Esophagus muscularis mucosa (tissue), 4 donors: ENCODE measurements at regions not wholly inside any gene's neighbourhood (a gene's known extent, or its start where the extent isn't known, plus 50 kb on each side); places are given as distances from the start of the nearest gene placed in this dataset.

Source experiments
- DNase-seq: peaks from one replicate; pipeline ENCODE4 v3.0.0-alpha.2; 2017; ENCODE audit errors: extremely low spot score
- H3K27ac ChIP-seq, 4 donors: fragments of 200-600 bp; sonication (generic); replicated peaks in 1 of 4; 1 replicate in 3 of 4; 2 replicates in 1 of 4; pipeline ENCODE4 v1.5.1; 2016 to 2019; ENCODE audit warnings: mild to moderate bottlenecking in 1 of 4
- H3K27me3 ChIP-seq, 4 donors: fragments of 200-600 bp; sonication (generic); one replicate each; pipeline versions ENCODE4 v1.5.1 to v1.6.0; 2016 to 2019
- H3K36me3 ChIP-seq, 4 donors: fragments of 200-600 bp; sonication (generic); one replicate each; pipeline ENCODE4 v1.5.1; 2016 to 2019
- H3K4me1 ChIP-seq, 4 donors: fragments of 200-600 bp; sonication (generic); one replicate each; pipeline ENCODE4 v1.5.1; 2016 to 2019
- H3K4me3 ChIP-seq, 4 donors: fragments of 200-600 bp; sonication (generic); 1 replicate in 2 of 4; 2 replicates in 2 of 4; pipeline ENCODE4 v1.5.1; 2016 to 2019; ENCODE audit warnings: mild to moderate bottlenecking in 4 of 4, moderate library complexity in 1 of 4
- H3K9me3 ChIP-seq, 4 donors: fragments of 200-600 bp; sonication (generic); 1 replicate in 3 of 4; 2 replicates in 1 of 4; pipeline ENCODE4 v1.5.1; 2016 to 2019
- EP300 ChIP-seq: sonication (generic); formaldehyde crosslinking; IDR thresholded peaks from one replicate; pipeline ENCODE4 v1.6.1; 2017; ENCODE audit warnings: antibody characterized with exemption
- POLR2A ChIP-seq: fragments of 450-650 bp; IDR thresholded peaks from one replicate; pipeline ENCODE4 v1.6.1; 2017; ENCODE audit warnings: antibody characterized with exemption, moderate library complexity, mild to moderate bottlenecking, low read depth
- POLR2AphosphoS5 ChIP-seq, 2 donors: sonication (generic); formaldehyde crosslinking; IDR thresholded peaks; one replicate each; pipeline ENCODE4 v1.6.1; 2017; ENCODE audit warnings: antibody characterized with exemption in 2 of 2
- WGBS: methylation state at CpG from one replicate; pipeline ENCODE4 v1.1.5; 2018; 5-methylcytosine and 5-hydroxymethylcytosine counted together
- intact Hi-C: fragments of 100-400 bp; cut with DNase I; formaldehyde crosslinking; loops from one replicate; pipeline ENCODE4 v1.15.1; 2023
- TF ChIP-seq, protein P1 (sequence below), 3 experiments: fragments of 200-600 bp in 2 of 3; fragments of 450-650 bp in 1 of 3; sonication (generic) in 2 of 3; IDR thresholded peaks; one replicate each; pipeline ENCODE4 v1.5.1; 2017 to 2019; ENCODE audit warnings: antibody characterized with exemption in 3 of 3, mild to moderate bottlenecking in 2 of 3, moderate library complexity in 1 of 3

DNA sequence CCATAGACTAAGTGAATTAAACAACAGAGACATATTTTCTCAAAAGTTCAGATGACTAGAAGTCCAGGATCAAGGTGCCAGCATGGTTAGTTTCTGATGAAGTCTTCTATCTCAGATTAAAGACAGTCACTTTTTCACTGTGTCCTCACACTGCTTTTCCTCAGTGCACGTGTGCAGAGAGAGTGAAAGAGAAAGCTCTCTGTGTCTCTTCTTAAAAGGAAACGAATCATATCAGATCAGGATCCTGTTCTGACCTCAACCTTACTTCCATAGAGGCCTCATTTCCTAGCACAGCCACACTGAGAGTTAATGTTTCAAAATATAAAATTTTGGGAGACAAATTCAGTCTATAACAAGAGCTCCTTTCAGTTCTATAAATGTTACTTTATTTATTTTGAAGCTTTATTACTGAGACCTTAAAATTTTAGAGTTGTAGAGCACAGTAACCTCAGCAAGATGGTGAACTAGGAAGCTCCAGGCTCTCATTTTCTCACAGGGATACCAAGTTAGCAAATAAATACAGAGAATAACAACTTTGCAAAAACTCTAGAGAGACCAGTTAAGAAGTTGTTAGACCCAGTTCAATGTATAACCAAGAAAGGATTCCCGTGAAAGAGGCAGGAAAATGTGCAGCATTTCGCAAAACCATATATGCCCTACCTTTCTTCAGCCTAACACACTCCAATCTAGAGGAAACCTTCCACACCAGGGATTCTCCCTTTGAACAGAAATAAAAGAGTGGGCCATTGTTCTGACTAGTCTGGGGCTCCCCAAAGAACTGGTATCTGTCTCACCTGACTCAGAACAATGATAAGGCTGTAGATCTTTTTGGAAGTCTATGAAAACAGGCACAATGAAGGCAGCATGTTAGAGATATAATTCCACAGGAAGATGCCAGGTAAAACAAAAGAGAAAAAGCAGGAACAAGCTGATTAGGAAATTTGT, 372.2 kb downstream of the MRPL39 start:
- peaks cover 0 to 10% (median 2%) of the 10 kb centered on the region in 4 donors for H3K9me3 ChIP-seq
- TF ChIP-seq POLR2A (no peak), EP300 (no peak), POLR2AphosphoS5 (IDR thresholded peaks at IDR 0.05) (no peak)
- TF ChIP-seq, protein P1, sequence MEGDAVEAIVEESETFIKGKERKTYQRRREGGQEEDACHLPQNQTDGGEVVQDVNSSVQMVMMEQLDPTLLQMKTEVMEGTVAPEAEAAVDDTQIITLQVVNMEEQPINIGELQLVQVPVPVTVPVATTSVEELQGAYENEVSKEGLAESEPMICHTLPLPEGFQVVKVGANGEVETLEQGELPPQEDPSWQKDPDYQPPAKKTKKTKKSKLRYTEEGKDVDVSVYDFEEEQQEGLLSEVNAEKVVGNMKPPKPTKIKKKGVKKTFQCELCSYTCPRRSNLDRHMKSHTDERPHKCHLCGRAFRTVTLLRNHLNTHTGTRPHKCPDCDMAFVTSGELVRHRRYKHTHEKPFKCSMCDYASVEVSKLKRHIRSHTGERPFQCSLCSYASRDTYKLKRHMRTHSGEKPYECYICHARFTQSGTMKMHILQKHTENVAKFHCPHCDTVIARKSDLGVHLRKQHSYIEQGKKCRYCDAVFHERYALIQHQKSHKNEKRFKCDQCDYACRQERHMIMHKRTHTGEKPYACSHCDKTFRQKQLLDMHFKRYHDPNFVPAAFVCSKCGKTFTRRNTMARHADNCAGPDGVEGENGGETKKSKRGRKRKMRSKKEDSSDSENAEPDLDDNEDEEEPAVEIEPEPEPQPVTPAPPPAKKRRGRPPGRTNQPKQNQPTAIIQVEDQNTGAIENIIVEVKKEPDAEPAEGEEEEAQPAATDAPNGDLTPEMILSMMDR (IDR thresholded peaks at IDR 0.05): no peak
- H3K4me3 ChIP-seq: no peak overlapping the region
- H3K27ac ChIP-seq: no peak overlapping the region
- H3K4me1 ChIP-seq: no peaks in the 10 kb centered on the region
- intact Hi-C loops: no loop called here
- H3K36me3 ChIP-seq: no peaks in the 10 kb centered on the region
- no peak for DNase-seq
- 66% methylated on average over 4 of the region's 4 CpGs for WGBS
- no peaks in the 10 kb centered on the region for H3K27me3 ChIP-seq

DNA sequence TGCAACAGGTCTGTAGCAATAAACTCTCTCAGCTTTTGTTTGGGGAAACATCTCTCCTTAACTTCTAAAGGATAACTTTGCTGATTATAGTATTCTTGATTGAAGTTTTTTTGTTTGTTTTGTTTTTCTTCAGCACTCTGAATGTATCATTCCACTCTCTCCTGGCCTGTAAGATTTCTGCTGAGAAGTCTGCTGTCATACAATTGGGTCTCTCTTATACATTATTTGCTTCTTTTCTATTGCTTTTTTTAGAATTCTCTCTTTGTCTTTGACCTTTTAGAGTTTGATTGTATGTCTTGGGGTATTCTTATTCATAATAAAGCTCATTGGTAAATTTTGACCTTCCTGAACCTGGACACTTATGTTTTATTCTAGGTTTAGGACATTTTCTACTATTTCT, 386.3 kb downstream of the MRPL39 start:
- no peak overlapping the region for H3K4me3 ChIP-seq
- TF ChIP-seq POLR2A: no peak
- H3K27me3 ChIP-seq: no peaks in the 10 kb centered on the region
- no peak for DNase-seq
- no peak overlapping the region for H3K27ac ChIP-seq
- peaks cover 0 to 13% (median 5%) of the 10 kb centered on the region in 4 donors for H3K9me3 ChIP-seq
- no peaks in the 10 kb centered on the region for H3K36me3 ChIP-seq
- H3K4me1 ChIP-seq: no peaks in the 10 kb centered on the region
- intact Hi-C loops: no loop called here

DNA sequence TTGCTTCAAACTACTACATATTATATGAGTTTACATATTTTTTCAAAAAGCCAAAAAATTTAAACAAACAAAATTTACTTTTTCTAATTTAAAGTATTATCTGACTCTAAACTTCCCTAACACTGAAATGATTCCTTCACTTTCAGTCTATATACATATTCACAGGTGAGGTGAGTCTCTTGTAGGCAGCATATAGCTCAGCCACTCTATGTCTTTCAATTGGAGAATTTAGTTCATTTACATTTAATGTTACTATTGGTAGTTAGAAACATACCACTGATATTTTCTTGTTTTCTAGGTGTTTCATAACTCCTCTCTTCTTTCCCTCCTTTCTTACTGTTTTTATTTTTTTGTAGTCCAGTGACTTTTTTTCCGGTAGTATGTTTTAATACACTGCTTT, 387.1 kb downstream of the MRPL39 start:
- no peaks in the 10 kb centered on the region for H3K36me3 ChIP-seq
- no peaks in the 10 kb centered on the region for H3K4me1 ChIP-seq
- intact Hi-C loops: no loop called here
- H3K27ac ChIP-seq: no peak overlapping the region
- H3K4me3 ChIP-seq: no peak overlapping the region
- H3K27me3 ChIP-seq: no peaks in the 10 kb centered on the region
- H3K9me3 ChIP-seq: peaks cover 0 to 13% (median 5%) of the 10 kb centered on the region in 4 donors
- WGBS: 96% methylated on average over 1 of the region's 1 CpG
- no peak for TF ChIP-seq EP300
- TF ChIP-seq, protein P1 (IDR thresholded peaks at IDR 0.05): no peak
- TF ChIP-seq POLR2AphosphoS5 (IDR thresholded peaks at IDR 0.05): no peak
- no peak for TF ChIP-seq POLR2A
- DNase-seq: no peak

DNA sequence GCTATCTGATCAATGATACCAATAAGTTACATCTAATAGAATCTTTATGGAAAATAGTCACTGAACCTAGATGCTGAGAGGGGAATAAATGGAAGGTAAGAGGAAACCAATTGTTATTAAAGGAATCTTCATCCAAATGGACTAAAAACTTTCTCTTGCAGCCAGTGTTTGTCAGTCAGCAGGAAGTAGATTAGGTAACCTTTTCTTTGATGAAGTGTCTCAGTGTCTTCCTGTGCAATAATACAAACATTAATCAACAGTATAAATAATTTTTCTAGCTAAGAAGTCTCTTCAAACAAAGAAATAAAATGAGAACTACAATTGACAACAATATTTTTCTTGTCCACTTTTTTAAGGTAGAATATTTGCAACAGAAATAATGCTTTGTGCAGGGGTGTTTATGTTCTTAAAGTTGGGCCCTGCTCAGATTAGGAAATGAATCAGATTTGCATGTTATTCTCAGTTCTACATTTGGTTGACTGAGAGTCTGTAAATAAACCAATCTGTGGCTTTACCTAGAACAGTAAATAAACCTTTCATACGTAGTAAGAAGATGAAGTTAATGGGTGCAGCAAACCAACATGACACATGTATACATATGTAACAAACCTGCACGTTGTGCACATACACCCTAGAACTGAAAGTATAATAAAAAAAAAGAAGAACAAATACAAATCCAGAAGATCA, 391.4 kb downstream of the MRPL39 start:
- no peaks in the 10 kb centered on the region for H3K9me3 ChIP-seq
- intact Hi-C loops: no loop called here
- no peaks in the 10 kb centered on the region for H3K36me3 ChIP-seq
- no peak overlapping the region for H3K27ac ChIP-seq
- 67% methylated on average over 2 of the region's 2 CpGs for WGBS
- no peak for DNase-seq
- H3K27me3 ChIP-seq: no peaks in the 10 kb centered on the region
- no peaks in the 10 kb centered on the region for H3K4me1 ChIP-seq
- no peak overlapping the region for H3K4me3 ChIP-seq
- TF ChIP-seq POLR2AphosphoS5 (IDR thresholded peaks at IDR 0.05) (no peak), EP300 (no peak), POLR2A (no peak)
- TF ChIP-seq, protein P1 (IDR thresholded peaks at IDR 0.05): no peak

DNA sequence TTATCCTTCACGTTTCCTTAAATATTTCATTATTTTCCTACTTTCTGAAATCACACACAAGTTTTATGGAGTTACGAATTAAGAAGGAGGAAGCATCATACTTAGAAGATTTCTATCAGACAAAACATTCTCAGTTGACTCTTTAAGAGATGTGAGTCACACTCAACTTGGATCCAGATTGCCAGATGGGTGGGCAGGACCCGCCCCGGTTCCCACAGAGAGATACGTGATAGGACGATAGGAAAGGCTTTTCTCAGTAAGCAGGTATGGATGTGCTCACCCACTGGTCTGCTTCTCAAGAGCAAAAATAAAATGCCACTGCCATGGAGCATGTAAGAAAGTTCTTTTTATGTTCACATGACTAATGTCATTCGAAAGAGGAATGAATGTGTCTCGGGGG, 392.6 kb downstream of the MRPL39 start:
- TF ChIP-seq, protein P1 (IDR thresholded peaks at IDR 0.05): no peak
- TF ChIP-seq POLR2A: no peak
- no peak for TF ChIP-seq EP300
- TF ChIP-seq POLR2AphosphoS5 (IDR thresholded peaks at IDR 0.05): no peak
- no peaks in the 10 kb centered on the region for H3K9me3 ChIP-seq
- H3K4me3 ChIP-seq: no peak overlapping the region
- H3K27me3 ChIP-seq: no peaks in the 10 kb centered on the region
- 83% methylated on average over 8 of the region's 8 CpGs for WGBS
- intact Hi-C loops: no loop called here
- no peaks in the 10 kb centered on the region for H3K4me1 ChIP-seq
- no peaks in the 10 kb centered on the region for H3K36me3 ChIP-seq
- no peak overlapping the region for H3K27ac ChIP-seq
- DNase-seq: no peak
